Karpas-422 (cell line): ENCODE measurements at regions not wholly inside any gene's neighbourhood (a gene's known extent, or its start where the extent isn't known, plus 50 kb on each side); places are given as distances from the start of the nearest gene placed in this dataset.
"Not testable (repeated sequence)": the region's sequence is repeated elsewhere in the genome, so short reads cannot be mapped to it uniquely, and the experiment has no call there.

Experiments used
- DNase-seq: peaks from one replicate; pipeline ENCODE4 v3.0.0-alpha.2; 2015
- H2AFZ ChIP-seq: fragments of 200-600 bp; sonication (generic); 2 replicates; pipeline ENCODE4 v1.6.1; 2014; ENCODE audit warnings: antibody characterized with exemption, low read length, mixed read lengths
- H3K27ac ChIP-seq: fragments of 200-600 bp; sonication (generic); 2 replicates; pipeline ENCODE4 v1.5.1; 2014; ENCODE audit warnings: mild to moderate bottlenecking, low read length, moderate library complexity
- H3K27me3 ChIP-seq: fragments of 200-600 bp; sonication (generic); 2 replicates; pipeline ENCODE4 v1.6.1; 2014; ENCODE audit warnings: low read length, mixed read lengths
- H3K36me3 ChIP-seq: fragments of 200-600 bp; sonication (generic); 2 replicates; pipeline ENCODE4 v1.6.1; 2014; ENCODE audit warnings: low read length, mixed read lengths; ENCODE audit not compliant: insufficient read depth
- H3K4me1 ChIP-seq: fragments of 200-600 bp; sonication (generic); 2 replicates; pipeline ENCODE4 v1.6.1; 2014; ENCODE audit warnings: mild to moderate bottlenecking, low read length, mixed read lengths
- H3K4me2 ChIP-seq: fragments of 200-600 bp; sonication (generic); 2 replicates; pipeline ENCODE4 v1.6.1; 2014; ENCODE audit warnings: low read length, low read depth, mild to moderate bottlenecking; ENCODE audit not compliant: poor library complexity, severe bottlenecking
- H3K4me3 ChIP-seq: fragments of 200-600 bp; sonication (generic); 2 replicates; pipeline ENCODE4 v1.5.1; 2014; ENCODE audit warnings: mild to moderate bottlenecking, antibody characterized with exemption, low read length, mixed read lengths
- H3K79me2 ChIP-seq: fragments of 200-600 bp; sonication (generic); 2 replicates; pipeline ENCODE4 v1.6.1; 2014; ENCODE audit warnings: mild to moderate bottlenecking, low read length, mixed read lengths
- H3K9ac ChIP-seq: fragments of 200-600 bp; sonication (generic); 2 replicates; pipeline ENCODE4 v1.6.0; 2014; ENCODE audit warnings: low read length
- H3K9me2 ChIP-seq: fragments of 200-600 bp; sonication (generic), shearing (Covaris generic); replicated peaks from 2 replicates; pipeline ENCODE4 v1.6.0; 2014; ENCODE audit warnings: mild to moderate bottlenecking, low read length, moderate library complexity; ENCODE audit not compliant: insufficient read depth
- H3K9me3 ChIP-seq: fragments of 300-700, 200-600 bp; sonication (generic); 2 replicates; pipeline ENCODE4 v1.6.1; 2014; ENCODE audit warnings: low read length, mixed read lengths
- H4K20me1 ChIP-seq: fragments of 200-600 bp; sonication (generic); 2 replicates; pipeline ENCODE4 v1.6.1; 2014; ENCODE audit warnings: mild to moderate bottlenecking, antibody characterized with exemption, low read length, low read depth; ENCODE audit not compliant: insufficient read depth

- Histone ChIP-seq H3K9ac (no peak overlapping the region), H3K4me2 (no peak overlapping the region), H3K9me3 (no peaks in the 10 kb centered on the region), H3K27ac (no peak overlapping the region), H3K4me1 (no peaks in the 10 kb centered on the region), H3K4me3 (no peak overlapping the region), H3K27me3 (no peaks in the 10 kb centered on the region), H3K36me3 (no peaks in the 10 kb centered on the region), H2AFZ (no peak overlapping the region), H4K20me1 (no peaks in the 10 kb centered on the region), H3K79me2 (no peaks in the 10 kb centered on the region), H3K9me2 (no peaks in the 10 kb centered on the region)
- no peak for DNase-seq
These were observed 173.5 kb downstream of the ADAM29 start for GRCh38 chr4:175091649-175092048.

- Histone ChIP-seq H3K9me3 (no peaks in the 10 kb centered on the region), H4K20me1 (no peaks in the 10 kb centered on the region), H3K27ac (no peak overlapping the region), H3K36me3 (no peaks in the 10 kb centered on the region), H3K4me2 (no peak overlapping the region), H3K9me2 (no peaks in the 10 kb centered on the region), H2AFZ (no peak overlapping the region), H3K79me2 (no peaks in the 10 kb centered on the region), H3K9ac (no peak overlapping the region), H3K27me3 (no peaks in the 10 kb centered on the region), H3K4me3 (no peak overlapping the region), H3K4me1 (no peaks in the 10 kb centered on the region)
- no peak for DNase-seq
These were observed 174.0 kb downstream of the ADAM29 start for GRCh38 chr4:175092114-175092513.

GRCh38 chr4:175093055-175093454 is 174.9 kb downstream of the ADAM29 start:
- not testable (repeated sequence) for H3K27ac ChIP-seq, H3K9me3 ChIP-seq

GRCh38 chr4:175103403-175103802 is 185.2 kb downstream of the ADAM29 start:
- no peaks in the 10 kb centered on the region for H3K4me1 ChIP-seq
- H3K27me3 ChIP-seq: no peaks in the 10 kb centered on the region
- no peaks in the 10 kb centered on the region for H4K20me1 ChIP-seq
- H3K4me2 ChIP-seq: no peak overlapping the region
- H3K9me3 ChIP-seq: no peaks in the 10 kb centered on the region
- no peaks in the 10 kb centered on the region for H3K36me3 ChIP-seq
- no peak overlapping the region for H3K27ac ChIP-seq
- no peaks in the 10 kb centered on the region for H3K9me2 ChIP-seq
- no peak overlapping the region for H2AFZ ChIP-seq
- H3K4me3 ChIP-seq: no peak overlapping the region
- H3K9ac ChIP-seq: no peak overlapping the region
- DNase-seq: no peak
- H3K79me2 ChIP-seq: no peaks in the 10 kb centered on the region

More at GRCh38 chr4:175093055-175093454, 174.9 kb downstream of the ADAM29 start:
- H3K9ac ChIP-seq, H2AFZ ChIP-seq, H3K27me3 ChIP-seq, H3K4me3 ChIP-seq, H3K36me3 ChIP-seq, H4K20me1 ChIP-seq, H3K4me2 ChIP-seq, H3K9me2 ChIP-seq, H3K79me2 ChIP-seq, DNase-seq, H3K4me1 ChIP-seq: not testable (repeated sequence)

GRCh38 chr4:175106301-175106700 is 188.1 kb downstream of the ADAM29 start:
- Histone ChIP-seq H3K9me3 (no peaks in the 10 kb centered on the region), H2AFZ (no peak overlapping the region), H3K9me2 (no peaks in the 10 kb centered on the region), H3K36me3 (no peaks in the 10 kb centered on the region), H3K4me3 (no peak overlapping the region), H3K27ac (no peak overlapping the region), H3K9ac (no peak overlapping the region), H3K4me2 (no peak overlapping the region), H4K20me1 (no peaks in the 10 kb centered on the region), H3K27me3 (no peaks in the 10 kb centered on the region), H3K4me1 (no peaks in the 10 kb centered on the region), H3K79me2 (no peaks in the 10 kb centered on the region)
- no peak for DNase-seq

- Histone ChIP-seq H3K9me3 (no peaks in the 10 kb centered on the region), H3K4me3 (no peak overlapping the region), H3K36me3 (no peaks in the 10 kb centered on the region), H4K20me1 (no peaks in the 10 kb centered on the region), H3K4me2 (no peak overlapping the region), H3K9ac (no peak overlapping the region), H3K4me1 (no peaks in the 10 kb centered on the region), H2AFZ (no peak overlapping the region), H3K27ac (no peak overlapping the region), H3K27me3 (no peaks in the 10 kb centered on the region), H3K79me2 (no peaks in the 10 kb centered on the region), H3K9me2 (no peaks in the 10 kb centered on the region)
- DNase-seq: no peak
These were observed 191.8 kb downstream of the ADAM29 start for GRCh38 chr4:175109933-175110332.

GRCh38 chr4:175125410-175126068 is 207.4 kb downstream of the ADAM29 start:
- no peaks in the 10 kb centered on the region for H3K27me3 ChIP-seq
- H4K20me1 ChIP-seq: no peaks in the 10 kb centered on the region
- H3K36me3 ChIP-seq: no peaks in the 10 kb centered on the region
- no peak overlapping the region for H3K4me3 ChIP-seq
- H3K9me2 ChIP-seq: no peaks in the 10 kb centered on the region
- no peaks in the 10 kb centered on the region for H3K4me1 ChIP-seq
- no peaks in the 10 kb centered on the region for H3K79me2 ChIP-seq
- no peak overlapping the region for H3K27ac ChIP-seq
- no peaks in the 10 kb centered on the region for H3K9me3 ChIP-seq
- no peak overlapping the region for H3K9ac ChIP-seq
- no peak overlapping the region for H2AFZ ChIP-seq
- no peak overlapping the region for H3K4me2 ChIP-seq
- DNase-seq: no peak

- Histone ChIP-seq H3K9ac (no peak overlapping the region), H3K4me2 (no peak overlapping the region), H4K20me1 (no peaks in the 10 kb centered on the region), H3K27me3 (no peaks in the 10 kb centered on the region), H3K9me2 (no peaks in the 10 kb centered on the region), H3K9me3 (no peaks in the 10 kb centered on the region), H2AFZ (no peak overlapping the region), H3K4me3 (no peak overlapping the region), H3K4me1 (no peaks in the 10 kb centered on the region), H3K79me2 (no peaks in the 10 kb centered on the region), H3K27ac (no peak overlapping the region), H3K36me3 (no peaks in the 10 kb centered on the region)
- DNase-seq: no peak
These were observed 209.2 kb downstream of the ADAM29 start for GRCh38 chr4:175127314-175127713.

- H3K9me3 ChIP-seq: no peaks in the 10 kb centered on the region
- H3K27ac ChIP-seq: no peak overlapping the region
- H3K9ac ChIP-seq: no peak overlapping the region
- no peaks in the 10 kb centered on the region for H3K36me3 ChIP-seq
- H3K9me2 ChIP-seq: no peaks in the 10 kb centered on the region
- H2AFZ ChIP-seq: no peak overlapping the region
- H3K27me3 ChIP-seq: no peaks in the 10 kb centered on the region
- no peak overlapping the region for H3K4me3 ChIP-seq
- no peaks in the 10 kb centered on the region for H4K20me1 ChIP-seq
- H3K4me2 ChIP-seq: no peak overlapping the region
- H3K79me2 ChIP-seq: no peaks in the 10 kb centered on the region
- DNase-seq: no peak
- H3K4me1 ChIP-seq: no peaks in the 10 kb centered on the region
These were observed 211.6 kb downstream of the ADAM29 start for GRCh38 chr4:175129797-175130196.
